Breast epithelium (tissue), 3 donors: ENCODE measurements at regions not wholly inside any gene's neighbourhood (a gene's known extent, or its start where the extent isn't known, plus 50 kb on each side); places are given as distances from the start of the nearest gene placed in this dataset.

Experiments
- POLR2AphosphoS5 ChIP-seq, 3 donors: sonication (generic); formaldehyde crosslinking; IDR thresholded peaks; one replicate each; pipeline ENCODE4 v1.6.1; 2017; ENCODE audit warnings: antibody characterized with exemption in 3 of 3
- TF ChIP-seq, protein P1 (sequence below), 3 donors: fragments of 450-650 bp; IDR thresholded peaks; one replicate each; pipeline ENCODE4 v1.5.1; 2016 to 2017; ENCODE audit warnings: antibody characterized with exemption in 3 of 3, mild to moderate bottlenecking in 3 of 3, moderate library complexity in 3 of 3

DNA sequence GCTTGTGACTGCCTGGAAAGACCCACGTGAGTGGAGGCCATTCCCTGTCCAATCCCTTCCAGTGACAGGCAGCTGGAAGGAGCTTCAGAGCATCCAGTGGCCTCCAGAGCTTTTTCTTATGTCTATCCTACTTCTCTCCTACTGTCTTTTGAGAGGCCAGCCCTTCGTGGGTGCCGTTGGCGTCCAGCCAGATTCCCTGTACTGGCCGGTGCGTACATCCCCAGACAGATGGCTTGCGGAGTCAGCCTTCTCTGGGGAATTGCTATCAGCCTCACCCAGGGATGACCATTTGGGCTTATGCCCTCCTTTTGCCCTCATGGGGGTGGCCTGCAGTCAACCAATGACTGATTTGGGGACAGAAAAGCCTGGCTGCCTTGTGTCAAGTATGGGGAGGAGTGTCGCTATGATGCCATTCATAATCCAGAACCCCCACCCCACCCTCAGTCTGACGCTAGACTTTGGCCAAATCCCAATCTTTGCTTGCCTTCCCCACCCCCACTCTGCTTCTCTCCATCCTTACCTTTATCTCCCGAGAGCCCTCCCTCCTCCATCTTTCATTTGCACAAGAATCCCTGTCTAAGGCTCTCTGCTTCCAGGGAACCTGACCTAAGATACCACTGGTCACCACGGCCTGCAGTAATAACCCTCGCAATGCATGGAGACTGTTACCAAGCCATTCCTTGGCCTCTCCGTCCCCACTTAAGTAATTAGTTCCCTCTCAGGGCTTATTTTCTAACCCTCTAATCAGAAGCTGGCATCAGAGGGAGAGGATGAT, 150.3 kb upstream of the BCOR start:
- TF ChIP-seq POLR2AphosphoS5 (IDR thresholded peaks at IDR 0.05), result no peak
- TF ChIP-seq, protein P1, sequence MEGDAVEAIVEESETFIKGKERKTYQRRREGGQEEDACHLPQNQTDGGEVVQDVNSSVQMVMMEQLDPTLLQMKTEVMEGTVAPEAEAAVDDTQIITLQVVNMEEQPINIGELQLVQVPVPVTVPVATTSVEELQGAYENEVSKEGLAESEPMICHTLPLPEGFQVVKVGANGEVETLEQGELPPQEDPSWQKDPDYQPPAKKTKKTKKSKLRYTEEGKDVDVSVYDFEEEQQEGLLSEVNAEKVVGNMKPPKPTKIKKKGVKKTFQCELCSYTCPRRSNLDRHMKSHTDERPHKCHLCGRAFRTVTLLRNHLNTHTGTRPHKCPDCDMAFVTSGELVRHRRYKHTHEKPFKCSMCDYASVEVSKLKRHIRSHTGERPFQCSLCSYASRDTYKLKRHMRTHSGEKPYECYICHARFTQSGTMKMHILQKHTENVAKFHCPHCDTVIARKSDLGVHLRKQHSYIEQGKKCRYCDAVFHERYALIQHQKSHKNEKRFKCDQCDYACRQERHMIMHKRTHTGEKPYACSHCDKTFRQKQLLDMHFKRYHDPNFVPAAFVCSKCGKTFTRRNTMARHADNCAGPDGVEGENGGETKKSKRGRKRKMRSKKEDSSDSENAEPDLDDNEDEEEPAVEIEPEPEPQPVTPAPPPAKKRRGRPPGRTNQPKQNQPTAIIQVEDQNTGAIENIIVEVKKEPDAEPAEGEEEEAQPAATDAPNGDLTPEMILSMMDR (IDR thresholded peaks at IDR 0.05), result no peak
